H9 (cell line): ENCODE measurements at regions not wholly inside any gene's neighbourhood (a gene's known extent, or its start where the extent isn't known, plus 50 kb on each side); places are given as distances from the start of the nearest gene placed in this dataset.

Experiments used
- DNase-seq: peaks from one replicate; pipeline ENCODE4 v3.0.0-alpha.2; 2017
- H2AFZ ChIP-seq: one replicate; pipeline ENCODE4 v1.6.1; 2013; ENCODE audit warnings: mild to moderate bottlenecking, low read length, control low read depth, moderate library complexity
- H2AK5ac ChIP-seq: 2 replicates; pipeline ENCODE4 v1.6.1; 2013; ENCODE audit warnings: low read length, control low read depth, mixed read lengths; ENCODE audit not compliant: insufficient read length
- H2BK120ac ChIP-seq: one replicate; pipeline ENCODE4 v1.6.1; 2013; ENCODE audit warnings: low read depth, mild to moderate bottlenecking, low read length, control low read depth, inconsistent platforms; ENCODE audit not compliant: poor library complexity, severe bottlenecking
- H2BK12ac ChIP-seq: 2 replicates; pipeline ENCODE4 v1.6.1; 2013; ENCODE audit warnings: low read length, control low read depth, mixed read lengths, low read depth; ENCODE audit not compliant: insufficient read length
- H2BK15ac ChIP-seq: 2 replicates; pipeline ENCODE4 v1.6.1; 2013; ENCODE audit warnings: low read depth, low read length, control low read depth
- H2BK20ac ChIP-seq: one replicate; pipeline ENCODE4 v1.6.1; 2013; ENCODE audit warnings: low read depth, mild to moderate bottlenecking, low read length, control low read depth, inconsistent platforms; ENCODE audit not compliant: poor library complexity, severe bottlenecking
- H2BK5ac ChIP-seq: 2 replicates; pipeline ENCODE4 v1.6.1; 2013; ENCODE audit warnings: low read length, control low read depth, mixed read lengths; ENCODE audit not compliant: insufficient read length
- H3K14ac ChIP-seq: 2 replicates; pipeline ENCODE4 v1.6.1; 2013; ENCODE audit warnings: low read length, control low read depth; ENCODE audit not compliant: insufficient read depth
- H3K18ac ChIP-seq: 2 replicates; pipeline ENCODE4 v1.6.1; 2013; ENCODE audit warnings: low read depth, mild to moderate bottlenecking, mixed read lengths, low read length, control low read depth; ENCODE audit not compliant: insufficient read length
- H3K23ac ChIP-seq: 2 replicates; pipeline ENCODE4 v1.6.1; 2013; ENCODE audit warnings: low read length, control low read depth, mixed read lengths, low read depth; ENCODE audit not compliant: insufficient read length
- H3K23me2 ChIP-seq: 2 replicates; pipeline ENCODE4 v1.6.1; 2013; ENCODE audit warnings: low read depth, mild to moderate bottlenecking, mixed read lengths, low read length, control low read depth; ENCODE audit not compliant: insufficient read length, poor library complexity, severe bottlenecking
- H3K27ac ChIP-seq: 2 replicates; pipeline ENCODE4 v1.5.1; 2013; ENCODE audit warnings: low read length, control low read depth, mixed read lengths, low read depth; ENCODE audit not compliant: insufficient read length
- H3K27me3 ChIP-seq: 2 replicates; pipeline ENCODE4 v1.6.1; 2013; ENCODE audit warnings: low read length, control low read depth, inconsistent platforms; ENCODE audit not compliant: insufficient read depth
- H3K4ac ChIP-seq: 2 replicates; pipeline ENCODE4 v1.6.1; 2013; ENCODE audit warnings: low read depth, mild to moderate bottlenecking, control low read depth, inconsistent platforms, low read length, moderate library complexity
- H3K4me1 ChIP-seq: 2 replicates; pipeline ENCODE4 v1.6.1; 2013; ENCODE audit warnings: low read length, control low read depth, inconsistent platforms; ENCODE audit not compliant: insufficient read depth
- H3K4me2 ChIP-seq: 2 replicates; pipeline ENCODE4 v1.6.1; 2013; ENCODE audit warnings: low read length, control low read depth, mixed read lengths; ENCODE audit not compliant: insufficient read length, insufficient read depth
- H3K56ac ChIP-seq: 2 replicates; pipeline ENCODE4 v1.6.1; 2013; ENCODE audit warnings: low read depth, mild to moderate bottlenecking, mixed read lengths, low read length, control low read depth; ENCODE audit not compliant: insufficient read length
- H3K79me1 ChIP-seq: 2 replicates; pipeline ENCODE4 v1.6.1; 2013; ENCODE audit warnings: low read depth, mild to moderate bottlenecking, moderate library complexity, low read length, control low read depth, inconsistent platforms; ENCODE audit not compliant: insufficient read depth, poor library complexity, severe bottlenecking
- H3K79me2 ChIP-seq: 2 replicates; pipeline ENCODE4 v1.6.1; 2013; ENCODE audit warnings: low read length, control low read depth, inconsistent platforms; ENCODE audit not compliant: insufficient read depth
- H3K9ac ChIP-seq: 2 replicates; pipeline ENCODE4 v1.6.1; 2013; ENCODE audit warnings: low read length, control low read depth, mixed read lengths; ENCODE audit not compliant: insufficient read length; ENCODE audit errors: extremely low read depth
- H3K9me3 ChIP-seq: one replicate; pipeline ENCODE4 v1.6.1; 2013; ENCODE audit warnings: low read depth, low read length, inconsistent platforms; ENCODE audit not compliant: control insufficient read depth
- H3T11ph ChIP-seq: one replicate; pipeline ENCODE4 v1.6.1; 2013; ENCODE audit warnings: mild to moderate bottlenecking, low read length, control low read depth, inconsistent platforms
- H4K20me1 ChIP-seq: one replicate; pipeline ENCODE4 v1.6.1; 2013; ENCODE audit not compliant: control insufficient read depth, insufficient read length, insufficient read depth
- H4K5ac ChIP-seq: 2 replicates; pipeline ENCODE4 v1.6.1; 2013; ENCODE audit warnings: low read depth, mild to moderate bottlenecking, mixed read lengths, low read length, control low read depth; ENCODE audit not compliant: insufficient read length
- H4K8ac ChIP-seq: replicated peaks from 2 replicates; pipeline ENCODE4 v1.6.1; 2013; ENCODE audit warnings: low read length, control low read depth, mixed read lengths, low read depth; ENCODE audit not compliant: insufficient read length
- H4K91ac ChIP-seq: 2 replicates; pipeline ENCODE4 v1.6.1; 2013; ENCODE audit warnings: low read depth, mild to moderate bottlenecking, moderate library complexity, mixed read lengths, low read length, control low read depth; ENCODE audit not compliant: insufficient read length
- H3K27ac Mint-ChIP-seq, 3 experiments: 2 replicates in 2 of 3; 3 replicates in 1 of 3; pipeline ENCODE4 v1.8.0; 2020 to 2021; ENCODE audit warnings: mixed read lengths in 3 of 3, mild to moderate bottlenecking in 1 of 3, moderate library complexity in 1 of 3
- H3K27me3 Mint-ChIP-seq: 2 replicates; pipeline ENCODE4 v1.8.0; 2021; ENCODE audit warnings: low read depth, mild to moderate bottlenecking, moderate library complexity, mixed read lengths
- H3K36me3 Mint-ChIP-seq, 3 experiments: 2 replicates in 2 of 3; 3 replicates in 1 of 3; pipeline ENCODE4 v1.8.0; 2020 to 2021; ENCODE audit warnings: low read depth in 3 of 3, mixed read lengths in 3 of 3; ENCODE audit not compliant: insufficient read depth in 1 of 3
- H3K4me1 Mint-ChIP-seq, 2 experiments: 2 replicates each; pipeline ENCODE4 v1.8.0; 2020; ENCODE audit warnings: mixed read lengths in 2 of 2
- H3K4me3 Mint-ChIP-seq, 2 experiments: 2 replicates in 1 of 2; 3 replicates in 1 of 2; pipeline ENCODE4 v1.8.0; 2020 to 2021; ENCODE audit warnings: mild to moderate bottlenecking in 2 of 2, mixed read lengths in 2 of 2, moderate library complexity in 1 of 2
- H3K9me3 Mint-ChIP-seq, 2 experiments: 2 replicates in 1 of 2; 3 replicates in 1 of 2; pipeline ENCODE4 v1.8.0; 2020; ENCODE audit warnings: mild to moderate bottlenecking in 2 of 2, mixed read lengths in 2 of 2, moderate library complexity in 1 of 2
- WGBS: extraction: QIAGEN DNeasy Blood & Tissue Kit; methylation state at CpG from one replicate; pipeline ENCODE4 v1.1.7; 2013; ENCODE audit warnings: missing lambda C conversion rate, low lambda C conversion rate, mixed read lengths; ENCODE audit not compliant: insufficient read length; ENCODE audit errors: extremely low coverage; 5-methylcytosine and 5-hydroxymethylcytosine counted together
- TF ChIP-seq, protein P1 (sequence below): fragments of 200-600 bp; sonication (generic); conservative IDR thresholded peaks from 3 replicates; pipeline ENCODE4 v1.8.0; 2021; ENCODE audit warnings: antibody characterized with exemption, mild to moderate bottlenecking

GRCh38 chr7:156217803-156218202, 405.5 kb upstream of the SHH start:
- H3K56ac ChIP-seq = no peak overlapping the region
- H2BK120ac ChIP-seq = no peak overlapping the region
- peaks cover 6% of the 10 kb centered on the region for H3K27me3 Mint-ChIP-seq
- H4K8ac ChIP-seq = no peak overlapping the region
- no peak overlapping the region for H3K27ac ChIP-seq
- no peak overlapping the region for H3T11ph ChIP-seq
- no peak overlapping the region for H2AFZ ChIP-seq
- DNase-seq = no peak
- no peak overlapping the region for H3K4me3 Mint-ChIP-seq
- H3K23ac ChIP-seq = no peak overlapping the region
- no peaks in the 10 kb centered on the region for H3K4me1 ChIP-seq
- no peak overlapping the region for H2BK15ac ChIP-seq
- no peaks in the 10 kb centered on the region for H3K9me3 Mint-ChIP-seq
- H3K4ac ChIP-seq = no peak overlapping the region
- no peak overlapping the region for H4K5ac ChIP-seq
- no peak overlapping the region for H2BK20ac ChIP-seq
- no peaks in the 10 kb centered on the region for H3K27me3 ChIP-seq
- no peaks in the 10 kb centered on the region for H3K23me2 ChIP-seq
- H2BK5ac ChIP-seq = no peak overlapping the region
- H3K79me2 ChIP-seq = no peaks in the 10 kb centered on the region
- no peak overlapping the region for H3K4me2 ChIP-seq
- H3K79me1 ChIP-seq = no peaks in the 10 kb centered on the region
- H3K27ac Mint-ChIP-seq = no peak overlapping the region
- no peak overlapping the region for H2BK12ac ChIP-seq
- no peaks in the 10 kb centered on the region for H4K20me1 ChIP-seq
- no CpG with 5 or more reads among the region's 6 CpGs for WGBS
- H3K9ac ChIP-seq = no peak overlapping the region
- no peak overlapping the region for H3K14ac ChIP-seq
- TF ChIP-seq, protein P1, sequence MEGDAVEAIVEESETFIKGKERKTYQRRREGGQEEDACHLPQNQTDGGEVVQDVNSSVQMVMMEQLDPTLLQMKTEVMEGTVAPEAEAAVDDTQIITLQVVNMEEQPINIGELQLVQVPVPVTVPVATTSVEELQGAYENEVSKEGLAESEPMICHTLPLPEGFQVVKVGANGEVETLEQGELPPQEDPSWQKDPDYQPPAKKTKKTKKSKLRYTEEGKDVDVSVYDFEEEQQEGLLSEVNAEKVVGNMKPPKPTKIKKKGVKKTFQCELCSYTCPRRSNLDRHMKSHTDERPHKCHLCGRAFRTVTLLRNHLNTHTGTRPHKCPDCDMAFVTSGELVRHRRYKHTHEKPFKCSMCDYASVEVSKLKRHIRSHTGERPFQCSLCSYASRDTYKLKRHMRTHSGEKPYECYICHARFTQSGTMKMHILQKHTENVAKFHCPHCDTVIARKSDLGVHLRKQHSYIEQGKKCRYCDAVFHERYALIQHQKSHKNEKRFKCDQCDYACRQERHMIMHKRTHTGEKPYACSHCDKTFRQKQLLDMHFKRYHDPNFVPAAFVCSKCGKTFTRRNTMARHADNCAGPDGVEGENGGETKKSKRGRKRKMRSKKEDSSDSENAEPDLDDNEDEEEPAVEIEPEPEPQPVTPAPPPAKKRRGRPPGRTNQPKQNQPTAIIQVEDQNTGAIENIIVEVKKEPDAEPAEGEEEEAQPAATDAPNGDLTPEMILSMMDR = no peak
- H3K9me3 ChIP-seq = no peaks in the 10 kb centered on the region
- no peak overlapping the region for H4K91ac ChIP-seq
- H3K4me1 Mint-ChIP-seq = no peaks in the 10 kb centered on the region
- no peaks in the 10 kb centered on the region; a peak in 1 of 7 replicates for H3K36me3 Mint-ChIP-seq
- no peak overlapping the region for H3K18ac ChIP-seq
- no peak overlapping the region for H2AK5ac ChIP-seq
